Tongue (tissue), 1 donor: ENCODE measurements at regions not wholly inside any gene's neighbourhood (a gene's known extent, or its start where the extent isn't known, plus 50 kb on each side); places are given as distances from the start of the nearest gene placed in this dataset.
A peak's percentile ranks its signal among the peaks of the same experiment; 100 is the strongest.

ENCODE experiments used
- DNase-seq: peaks from one replicate; pipeline ENCODE4 v3.0.0-alpha.2; 2015

DNA sequence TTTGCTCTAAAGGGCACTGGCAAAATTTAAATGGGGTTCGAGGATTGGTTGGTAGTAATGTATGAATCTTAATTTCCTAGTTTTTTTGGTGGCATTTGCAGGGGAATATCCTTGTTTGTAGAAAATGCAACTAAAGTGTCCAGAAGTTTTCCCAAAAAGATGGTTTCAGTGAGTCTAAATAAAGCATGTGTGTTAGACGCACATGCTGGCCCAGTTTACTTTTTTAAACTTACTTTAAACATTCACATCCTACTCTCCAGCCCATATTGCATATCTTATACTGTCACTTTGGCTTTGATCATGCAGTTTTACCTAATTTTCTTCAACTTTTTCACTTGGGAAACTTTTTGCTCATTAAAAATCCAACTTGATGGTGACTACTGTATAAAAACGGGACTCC lies 744.0 kb upstream of the CELF2 start:
- DNase-seq: no peak

DNA sequence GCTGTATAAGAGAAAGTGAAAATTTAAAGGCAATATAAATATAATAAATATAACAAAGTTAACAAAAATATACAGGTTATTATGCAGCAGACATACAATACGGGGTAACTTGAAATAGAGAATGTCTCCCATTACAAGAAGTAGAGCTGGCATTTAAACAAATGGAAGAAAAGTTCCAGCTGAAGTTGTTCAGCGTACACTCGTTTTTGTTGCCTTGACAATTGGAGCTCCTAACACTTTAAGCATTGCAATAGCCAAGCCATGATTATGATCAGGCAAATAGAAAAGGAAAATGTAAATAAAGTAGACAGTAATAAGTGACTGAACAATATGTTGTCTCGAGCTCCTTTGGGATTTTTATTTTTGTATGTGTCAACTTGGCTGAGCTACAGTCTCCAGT lies 737.8 kb upstream of the CELF2 start:
- DNase-seq: no peak

DNA sequence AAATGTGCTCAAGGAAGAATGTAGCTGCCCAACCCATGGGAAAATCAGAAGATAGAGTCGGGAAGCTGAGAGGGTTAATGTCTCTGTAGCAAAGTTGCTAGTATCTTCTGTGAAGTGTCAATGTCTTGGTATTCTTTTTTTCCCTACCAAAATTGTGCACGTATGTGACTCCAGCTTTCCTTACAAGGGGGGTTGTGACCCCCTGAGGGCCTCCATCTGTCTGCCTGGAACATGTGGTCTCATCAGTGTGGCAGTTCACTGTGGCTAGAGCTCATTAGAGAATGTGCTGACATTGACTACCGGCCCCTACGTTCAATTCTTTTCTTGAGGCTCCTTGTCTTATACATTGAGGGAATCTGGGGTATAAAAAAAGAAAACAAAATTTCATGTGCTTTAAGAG lies 725.2 kb upstream of the CELF2 start:
- peak; percentile 13 for DNase-seq

DNA sequence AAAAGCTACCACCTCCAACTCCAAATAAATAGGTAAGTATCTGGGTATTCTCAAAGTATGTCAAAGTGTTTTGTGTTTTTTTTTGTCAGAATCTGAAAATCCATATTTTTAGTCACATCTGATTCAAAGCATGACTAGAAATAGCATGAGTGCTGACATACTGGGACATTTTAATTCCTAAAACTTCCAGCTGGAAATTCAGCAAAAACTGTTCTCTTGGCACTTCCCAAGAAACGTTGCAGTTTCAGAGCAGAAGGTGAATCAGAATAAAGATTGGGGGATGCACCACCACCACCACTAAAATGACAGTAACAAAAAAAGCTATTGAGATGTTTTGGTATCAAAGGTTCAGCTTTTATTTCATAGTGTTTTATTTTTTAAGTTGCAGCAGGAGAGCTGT lies 724.6 kb upstream of the CELF2 start:
- peak; percentile 10 for DNase-seq

DNA sequence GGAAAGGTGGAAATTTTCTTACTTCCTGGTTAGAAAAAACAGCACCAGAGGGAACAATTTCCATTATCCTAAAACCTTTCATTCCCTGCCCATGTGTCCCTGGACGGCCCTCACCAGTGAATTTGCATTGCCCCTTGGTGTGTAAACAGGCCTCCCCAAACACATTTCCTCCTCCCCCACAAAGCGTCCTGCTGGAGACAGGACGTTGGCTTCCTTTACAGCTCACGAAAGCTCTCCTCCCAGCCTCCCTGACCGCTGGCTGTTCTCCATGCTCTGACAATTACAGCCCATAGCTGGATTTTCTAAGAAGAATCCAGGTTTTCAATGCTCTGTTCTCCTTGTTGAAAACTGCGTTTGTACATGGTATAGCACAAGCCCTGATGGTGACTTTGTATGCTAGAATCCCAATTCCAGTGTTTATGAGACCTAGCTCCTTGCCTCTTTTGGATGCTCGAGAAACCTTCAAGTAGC lies 724.2 kb upstream of the CELF2 start:
- DNase-seq: peak; percentile 80

DNA sequence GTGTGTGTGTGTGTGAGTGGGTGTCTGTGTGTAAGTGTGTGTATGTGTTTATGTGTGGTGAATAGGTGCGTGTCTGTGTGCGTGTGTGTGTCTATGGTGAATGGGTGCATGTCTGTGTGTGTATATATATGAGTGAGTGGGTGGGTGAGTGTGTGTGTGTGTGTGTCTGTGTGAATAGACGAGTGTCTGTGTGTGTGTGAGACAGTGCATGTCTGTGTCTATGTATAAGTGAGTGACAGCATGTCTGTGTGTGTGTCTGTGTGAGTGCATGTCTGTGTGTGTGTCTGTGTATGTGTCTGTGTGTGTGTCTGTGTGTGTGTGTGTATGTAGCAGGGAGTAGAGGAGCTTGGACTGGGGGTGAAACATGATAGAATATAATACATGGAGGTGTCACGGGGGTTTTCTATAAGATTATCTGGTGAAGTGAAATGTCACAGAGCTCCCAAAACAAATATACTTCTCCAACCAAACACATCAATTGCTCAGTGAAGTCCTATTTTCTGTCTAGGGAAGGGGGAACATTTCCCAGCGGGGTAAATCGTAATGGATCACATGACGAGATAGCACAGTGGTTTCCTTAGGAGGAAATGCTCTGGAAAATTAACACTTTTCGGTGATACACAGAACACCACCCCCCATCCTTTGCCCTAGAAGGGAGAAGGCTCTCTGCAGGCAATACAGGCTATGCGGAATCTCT lies 723.3 kb upstream of the CELF2 start:
- DNase-seq: no peak

DNA sequence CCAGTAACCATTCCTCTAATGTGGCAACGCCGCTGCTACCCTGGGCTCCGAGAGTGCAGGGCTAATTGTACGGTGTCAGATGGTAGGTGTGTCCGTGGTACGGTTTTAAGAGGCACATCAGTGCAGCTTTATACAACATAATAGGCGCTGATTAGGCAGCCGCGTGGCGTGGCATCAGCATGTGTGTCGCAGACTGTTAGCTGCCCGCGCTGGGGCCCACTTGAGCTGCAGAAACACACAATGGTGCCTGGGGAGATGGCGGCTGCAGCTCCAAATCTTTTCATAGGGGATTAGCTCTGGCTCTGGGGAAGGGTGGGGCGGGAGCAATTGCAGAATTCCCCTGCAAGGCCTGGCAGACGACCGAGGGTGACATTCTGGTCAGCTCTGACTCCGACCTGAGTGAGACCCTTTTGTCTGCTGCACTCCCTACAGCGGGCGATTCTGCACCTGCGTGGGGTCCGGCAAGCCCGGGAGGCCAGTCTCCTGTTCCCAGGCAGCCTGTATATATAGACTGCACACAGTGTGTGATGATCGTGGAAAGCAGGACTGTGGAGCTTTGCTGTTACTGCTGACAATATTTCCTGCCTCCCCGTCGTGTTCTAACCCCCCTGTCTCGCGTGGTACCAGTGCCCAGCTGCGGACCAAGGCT lies 722.7 kb upstream of the CELF2 start:
- DNase-seq: peak; percentile 34

DNA sequence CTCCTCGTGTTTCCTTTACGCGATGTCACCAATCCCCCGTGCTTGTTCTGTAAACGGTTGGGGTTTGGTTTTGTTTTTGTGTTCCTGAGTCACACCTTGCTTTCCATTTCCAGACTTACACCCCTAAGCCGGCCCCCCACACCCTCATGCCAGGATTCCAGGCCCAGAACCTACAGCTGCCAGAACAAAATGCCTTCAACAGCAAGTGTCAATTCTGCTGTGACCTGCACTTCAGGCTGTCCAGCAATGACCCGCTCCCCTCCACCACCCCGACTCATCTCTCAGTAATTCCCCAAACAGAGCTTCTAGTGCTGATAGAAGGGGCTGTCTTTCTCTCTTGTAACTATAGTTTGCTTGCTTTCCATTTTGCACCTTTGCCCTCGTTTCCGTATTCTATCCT lies 722.1 kb upstream of the CELF2 start:
- DNase-seq: peak; percentile 31

DNA sequence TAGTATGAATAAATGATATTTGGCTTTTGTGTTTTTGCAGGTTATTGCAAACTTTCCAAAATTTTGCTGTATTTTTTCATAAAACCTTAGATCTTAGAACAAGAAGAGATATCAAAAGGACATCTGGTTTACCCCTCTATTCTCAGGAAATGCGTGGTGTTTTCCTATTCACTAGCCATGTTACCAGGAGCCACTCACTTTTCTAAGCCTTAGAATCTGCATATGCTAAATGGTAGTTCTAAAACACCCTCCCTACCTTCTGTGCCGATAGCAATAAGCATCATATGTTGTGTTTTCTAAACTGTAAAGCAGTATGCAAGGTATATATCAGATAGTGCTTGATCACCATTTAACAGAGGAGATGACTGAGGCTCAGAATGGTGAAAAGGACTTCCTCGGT lies 715.0 kb upstream of the CELF2 start:
- DNase-seq: no peak

DNA sequence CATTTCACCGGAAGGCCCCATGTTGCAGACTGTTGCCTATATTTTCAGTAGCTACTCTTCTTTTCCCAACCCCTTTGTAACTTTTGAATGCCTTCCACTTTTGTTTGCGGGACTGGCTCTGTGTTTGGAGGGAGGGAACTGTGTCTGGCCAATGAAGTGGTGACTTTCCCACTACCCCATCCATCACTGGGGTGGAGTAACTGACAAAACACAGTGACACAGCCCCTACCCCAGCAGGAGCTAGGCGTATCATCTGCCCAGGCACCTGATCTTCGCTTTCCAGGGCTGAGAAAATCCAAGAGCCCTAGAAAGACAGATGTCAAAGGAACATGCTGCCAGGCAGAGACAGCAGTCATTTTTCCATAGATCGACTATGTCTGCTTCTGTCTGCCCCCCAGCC lies 710.6 kb upstream of the CELF2 start:
- no peak for DNase-seq

DNA sequence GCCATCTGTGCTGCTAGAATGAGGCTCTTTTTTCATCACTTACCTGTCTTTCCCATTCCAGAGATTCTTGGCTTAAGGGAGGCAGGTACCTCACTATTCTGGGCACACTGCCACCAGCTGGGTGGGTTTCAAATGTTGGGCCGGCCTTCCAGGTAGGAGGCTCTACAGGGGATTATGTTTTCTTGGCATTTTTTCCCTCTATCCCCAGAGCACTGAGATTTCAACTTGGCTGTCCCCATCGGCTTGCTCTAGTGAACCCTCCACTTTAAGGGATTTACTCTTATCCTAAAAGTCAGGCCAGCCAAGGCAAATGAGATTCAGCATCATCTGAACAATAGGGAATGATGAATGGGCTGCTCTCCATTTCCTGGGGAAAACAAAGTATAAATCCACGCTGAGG lies 710.1 kb upstream of the CELF2 start:
- DNase-seq: no peak

DNA sequence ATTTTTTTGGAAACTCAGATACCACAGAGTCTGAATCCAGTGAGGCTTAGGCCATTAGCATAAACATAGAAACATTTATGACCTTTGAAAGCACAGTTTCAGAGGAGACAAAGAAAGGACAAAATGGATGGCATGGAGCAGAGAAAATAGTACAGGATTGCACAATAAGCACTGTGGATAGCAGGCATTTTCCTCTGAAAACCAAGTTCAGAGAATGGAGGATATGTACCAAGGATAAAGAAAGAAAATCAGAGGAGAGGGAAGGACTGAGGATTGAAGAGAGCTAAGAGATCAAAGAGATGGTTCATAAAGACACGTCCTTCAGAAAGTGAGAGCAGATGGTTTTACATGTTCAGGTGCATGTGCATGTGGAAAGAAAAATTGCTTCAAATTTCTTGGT lies 707.2 kb upstream of the CELF2 start:
- DNase-seq: no peak

DNA sequence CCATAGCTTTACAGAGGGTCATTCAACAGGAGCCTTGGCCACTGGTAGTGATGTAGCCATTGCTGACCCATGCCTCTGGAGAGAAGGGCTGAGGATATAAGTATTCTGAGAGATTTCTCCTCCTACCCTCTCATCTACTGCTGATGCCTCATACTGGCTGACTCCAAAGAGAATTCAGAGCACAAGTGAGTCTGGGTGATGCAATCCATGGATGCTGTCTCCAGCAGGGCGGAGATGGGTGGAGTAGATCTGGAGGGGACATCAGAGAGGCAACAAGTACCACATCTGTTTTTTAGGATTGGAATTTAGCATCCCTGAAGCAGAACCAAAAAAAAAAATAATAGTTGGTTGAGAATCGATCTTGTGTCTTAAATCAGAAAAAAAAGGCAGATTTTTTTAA lies 705.7 kb upstream of the CELF2 start:
- DNase-seq: no peak

DNA sequence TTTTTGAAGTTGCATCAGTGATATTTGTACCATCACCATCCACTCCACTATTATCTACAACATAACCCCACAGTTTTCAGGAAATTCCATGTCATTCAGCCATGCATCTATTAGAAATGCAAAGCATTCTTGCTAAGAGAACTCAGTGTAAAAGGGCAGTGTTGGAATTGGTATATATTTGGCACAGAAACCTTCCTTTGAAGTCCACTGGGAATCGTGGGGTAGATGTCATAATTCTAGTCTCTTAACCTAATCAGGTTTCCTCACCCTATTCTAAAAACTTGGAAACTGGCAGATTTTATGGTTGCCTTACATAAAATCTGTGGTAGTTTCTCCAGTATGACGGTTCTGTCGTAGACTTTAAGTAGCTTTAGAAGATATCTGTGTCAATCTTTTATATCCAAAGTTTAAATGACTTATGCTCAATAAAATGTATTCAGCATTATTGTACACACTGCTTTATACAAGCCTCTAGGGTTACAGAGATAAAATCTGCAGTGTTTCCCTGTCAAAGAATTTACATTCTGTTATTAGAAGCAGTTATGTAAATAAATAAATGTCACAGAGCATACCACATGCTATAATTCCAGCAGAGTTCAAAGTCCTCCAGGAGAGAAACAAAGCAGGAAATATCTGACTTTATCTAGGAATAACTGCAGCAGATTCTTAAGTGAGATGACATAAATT lies 704.4 kb upstream of the CELF2 start:
- no peak for DNase-seq

DNA sequence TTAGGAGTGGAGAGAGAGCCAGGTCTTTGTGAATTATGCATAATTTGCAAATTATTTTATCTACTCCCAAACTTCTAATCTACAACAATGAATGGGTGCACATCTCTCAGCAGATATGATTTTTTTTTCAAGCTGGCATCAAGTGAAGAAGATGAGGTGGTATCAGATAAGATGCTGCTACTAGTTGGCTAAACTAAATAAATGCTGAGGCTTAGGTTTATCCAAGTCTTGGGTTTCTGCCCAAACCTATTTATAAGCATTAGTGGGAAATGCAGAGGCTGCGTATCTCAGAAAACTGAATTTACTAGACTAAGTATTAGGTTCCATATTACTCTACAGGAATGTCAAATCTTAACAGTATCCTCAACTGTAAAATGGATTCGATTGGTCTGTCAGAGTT lies 703.0 kb upstream of the CELF2 start:
- DNase-seq: no peak

DNA sequence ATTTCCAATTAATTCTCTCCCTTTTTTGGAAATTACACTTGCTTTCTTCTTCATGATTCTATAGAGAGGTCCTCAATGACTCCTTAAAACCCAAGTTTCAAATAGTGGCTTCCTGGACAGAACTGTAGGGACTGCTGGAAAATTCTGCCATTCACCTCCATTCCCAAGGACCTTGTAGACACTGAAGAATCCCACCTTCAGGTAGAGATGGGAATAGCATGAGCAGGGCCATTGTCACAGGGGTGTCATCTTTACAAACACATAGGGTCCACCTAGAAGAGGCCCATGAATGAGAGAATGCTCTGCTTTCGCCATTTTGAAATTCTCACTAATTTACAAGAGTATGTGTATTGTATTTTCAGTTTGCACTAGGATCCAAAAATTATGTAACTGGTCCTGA lies 701.7 kb upstream of the CELF2 start:
- DNase-seq: no peak

DNA sequence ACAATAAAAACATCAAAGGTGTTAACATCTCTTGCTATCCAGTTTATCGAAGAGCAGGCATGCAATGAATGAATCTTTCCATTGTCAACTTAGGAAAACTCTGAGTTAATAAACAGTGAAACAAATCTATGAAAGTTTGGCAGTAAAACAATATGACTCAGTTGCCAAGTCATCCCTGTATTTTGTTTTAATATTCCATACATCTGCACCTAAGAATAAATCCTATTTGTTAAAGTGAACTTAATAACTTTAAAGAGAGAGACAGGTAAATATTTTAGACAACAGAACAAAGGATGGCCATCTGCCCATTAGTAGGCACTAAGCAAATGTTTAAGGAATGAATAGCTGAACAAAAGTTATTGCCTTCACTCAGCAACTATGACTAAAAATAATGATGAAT lies 700.5 kb upstream of the CELF2 start:
- DNase-seq: no peak

DNA sequence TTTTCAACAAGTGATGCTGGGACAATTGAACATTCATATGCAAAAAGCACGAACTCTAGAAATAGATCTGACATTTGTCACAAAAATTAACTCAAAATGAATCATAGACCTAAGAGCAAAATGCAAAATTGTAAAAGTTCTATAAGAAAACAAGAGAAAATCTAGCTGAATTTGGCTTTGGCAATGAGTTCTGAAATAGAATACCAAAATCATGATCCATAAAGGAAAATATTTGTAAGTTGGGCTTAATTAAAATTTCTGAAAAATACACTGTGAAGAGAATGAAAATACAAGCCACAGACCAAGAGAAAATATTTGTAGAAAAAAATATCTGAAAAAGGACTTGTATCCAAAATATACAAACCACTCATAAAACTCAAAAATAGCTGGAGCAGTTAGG lies 698.8 kb upstream of the CELF2 start:
- DNase-seq: no peak

DNA sequence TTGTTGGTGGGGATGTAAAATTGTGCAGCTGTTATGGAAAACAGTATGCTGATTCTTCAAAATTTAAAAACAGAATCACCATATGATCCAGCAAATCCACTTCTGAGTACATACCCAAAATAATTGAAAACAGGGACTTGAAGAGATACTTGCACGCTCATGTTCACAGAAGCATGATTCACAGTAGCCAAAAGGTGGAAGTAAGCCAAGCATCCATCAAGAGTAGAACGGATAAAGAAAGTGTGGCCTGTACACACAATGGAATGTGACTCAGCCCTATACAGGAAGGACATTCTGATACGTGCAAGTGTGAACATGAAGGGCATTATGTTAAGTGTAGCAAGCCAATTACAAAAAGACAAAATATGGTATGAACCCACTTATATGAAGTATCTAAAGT lies 696.7 kb upstream of the CELF2 start:
- DNase-seq: peak; percentile 39

DNA sequence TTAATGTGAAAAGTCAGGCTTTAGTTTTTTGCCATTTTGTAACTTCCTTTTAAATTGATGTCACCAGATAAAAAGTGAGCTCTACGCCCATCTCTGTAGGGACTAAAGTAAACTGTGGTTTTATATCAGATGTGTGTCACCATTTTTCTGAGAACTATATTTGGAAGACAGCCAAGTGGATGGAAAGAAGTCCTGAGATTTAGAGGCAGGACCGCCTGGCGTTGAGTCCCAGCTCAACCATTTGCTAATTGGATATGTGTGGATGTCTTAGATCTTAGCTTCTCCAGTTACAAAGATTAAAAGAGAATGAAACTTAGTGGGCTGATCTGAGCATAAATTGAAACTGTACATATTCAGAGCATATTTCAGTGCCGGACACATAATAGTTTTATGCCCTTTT lies 691.6 kb upstream of the CELF2 start:
- peak; percentile 34 for DNase-seq

DNA sequence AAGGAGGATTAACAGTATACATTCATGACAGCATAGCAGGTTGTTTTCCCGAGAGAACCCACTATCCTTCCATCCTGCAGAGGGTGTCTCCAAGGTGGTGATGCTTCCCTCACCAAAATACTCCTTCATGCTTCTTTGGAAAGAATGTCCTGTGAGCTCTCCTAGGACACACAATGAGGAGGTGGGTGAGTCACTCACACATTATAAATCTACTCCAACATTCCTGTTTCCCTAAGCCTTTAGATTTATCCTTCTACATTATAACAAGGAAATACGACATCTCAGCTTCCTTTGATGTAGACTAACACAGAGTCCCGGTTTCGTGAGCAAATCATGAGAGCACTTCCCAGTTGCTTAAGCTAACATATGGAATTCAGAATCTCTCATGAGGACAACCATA lies 689.7 kb upstream of the CELF2 start:
- DNase-seq: no peak

DNA sequence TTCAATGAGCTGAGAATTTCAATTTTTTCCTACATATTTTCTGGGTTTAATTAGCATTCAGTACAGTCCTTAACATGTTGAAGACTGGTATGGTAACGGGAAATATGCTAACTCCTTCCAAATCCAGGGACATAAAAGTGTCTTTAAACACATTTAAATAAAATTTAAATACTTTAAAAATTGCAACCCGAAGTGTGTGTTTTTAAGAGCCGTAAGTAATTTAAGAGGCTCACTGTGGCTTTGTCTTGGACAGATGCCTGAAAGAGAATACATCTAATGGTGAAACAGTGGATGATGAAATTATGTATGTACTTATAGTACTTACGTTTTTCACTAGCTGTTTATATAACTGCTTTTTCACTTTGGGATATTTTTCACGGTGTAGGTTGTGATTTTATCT lies 687.3 kb upstream of the CELF2 start:
- peak; percentile 54 for DNase-seq

DNA sequence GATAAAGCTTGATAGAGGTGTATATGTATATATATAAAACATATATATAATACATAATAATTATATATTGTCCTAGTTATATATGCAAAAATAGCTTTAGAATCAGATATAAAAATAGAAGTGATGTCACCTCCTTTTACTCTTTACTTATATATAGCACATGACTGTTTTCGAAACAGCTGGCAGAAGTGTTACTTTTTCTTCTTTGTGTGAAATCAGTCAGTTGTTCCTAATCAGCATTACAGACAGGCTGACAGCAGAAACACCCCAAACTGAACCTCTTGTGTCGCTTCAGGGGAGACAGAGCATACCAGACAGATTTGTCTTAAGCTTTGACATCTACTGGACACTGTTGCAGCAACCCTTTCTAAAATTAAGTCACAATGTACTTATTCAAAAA lies 684.9 kb upstream of the CELF2 start:
- peak; percentile 32 for DNase-seq

DNA sequence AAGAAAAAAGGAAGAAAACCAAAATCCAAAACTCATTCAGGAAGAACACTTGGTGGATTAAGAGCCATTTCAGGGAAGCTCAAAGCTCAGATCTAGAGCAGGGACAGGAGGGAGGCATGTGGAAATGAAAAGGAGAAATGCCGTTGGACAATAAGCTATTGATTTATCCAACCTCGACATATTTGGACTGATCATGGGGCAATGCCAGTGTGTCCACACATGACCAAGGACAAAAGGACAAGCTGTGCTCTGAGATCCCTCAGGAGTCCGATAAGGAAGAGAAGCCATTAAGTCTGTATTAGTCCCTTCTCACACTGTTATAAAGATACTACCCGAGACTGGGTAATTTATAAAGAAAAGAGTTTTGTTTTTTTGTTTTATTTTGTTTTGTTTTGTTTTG lies 684.0 kb upstream of the CELF2 start:
- no peak for DNase-seq
